HG03095 (cell line): ENCODE measurements at regions not wholly inside any gene's neighbourhood (a gene's known extent, or its start where the extent isn't known, plus 50 kb on each side); places are given as distances from the start of the nearest gene placed in this dataset.
"Not testable (repeated sequence)": the region's sequence is repeated elsewhere in the genome, so short reads cannot be mapped to it uniquely, and the experiment has no call there.

Experiments
- ATAC-seq: cut with Tn5 transposase; IDR thresholded peaks from one replicate; pipeline ENCODE4 v1.9.1; 2021; ENCODE audit warnings: moderate library complexity; ENCODE audit not compliant: unreplicated experiment

GRCh38 chr5:1958211-1959010 lies 75.7 kb upstream of the IRX4 start:
- no peak for ATAC-seq

GRCh38 chr5:1955586-1955985 lies 72.9 kb upstream of the IRX4 start:
- ATAC-seq, result no peak

GRCh38 chr5:1953710-1954109 lies 71.0 kb upstream of the IRX4 start:
- not testable (repeated sequence) for ATAC-seq

DNA sequence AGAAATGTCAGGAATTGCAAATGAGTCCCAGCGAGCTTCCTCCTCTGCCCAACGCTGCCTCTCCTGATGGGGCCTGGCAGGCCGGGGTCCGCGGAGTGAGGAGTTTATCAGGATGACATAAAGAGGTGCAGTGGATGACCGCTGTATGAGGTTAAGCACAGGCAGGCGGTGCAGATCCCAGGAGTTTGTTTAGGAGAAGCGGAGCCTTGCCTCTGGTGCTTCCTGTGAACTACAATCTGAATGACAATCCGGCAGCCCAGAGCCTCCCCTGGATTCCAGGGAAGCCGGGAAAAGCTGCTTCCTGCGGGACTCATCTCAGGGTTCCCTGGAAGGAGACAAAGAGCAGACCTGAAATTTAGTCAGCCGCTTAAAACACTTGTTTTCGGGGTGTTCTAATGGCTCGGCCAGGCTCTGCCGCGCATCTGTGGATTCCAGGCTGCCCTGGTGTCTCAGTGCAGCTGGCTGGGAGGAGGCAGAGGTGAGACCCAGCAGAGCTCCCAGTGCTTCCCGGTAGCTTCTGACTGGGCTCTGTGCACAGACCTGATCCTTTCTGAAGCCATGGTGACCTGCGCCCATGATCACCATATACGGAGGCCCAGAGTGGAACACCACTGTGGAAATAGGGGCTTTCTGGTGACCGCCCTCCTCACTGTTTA lies 69.8 kb upstream of the IRX4 start:
- ATAC-seq, result no peak

DNA sequence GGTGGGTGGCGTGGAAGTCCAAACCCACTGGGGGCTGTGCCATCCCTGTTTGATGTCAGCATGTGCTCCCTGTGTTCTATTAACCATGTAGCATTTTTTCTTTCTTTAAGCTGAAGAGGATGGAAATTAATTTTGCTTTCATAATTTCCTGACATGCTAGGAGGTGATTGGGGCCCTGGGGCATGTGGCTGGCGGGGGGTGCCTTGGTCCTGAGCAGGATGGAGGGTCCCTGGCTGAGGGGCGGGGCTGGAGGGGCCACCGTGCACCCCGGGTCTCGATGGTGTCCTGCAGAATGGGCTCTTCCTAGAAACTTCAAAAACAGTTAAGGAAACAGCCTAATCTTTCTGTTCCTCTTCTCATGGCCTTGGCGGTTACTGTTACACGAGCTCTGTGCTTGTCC lies 69.3 kb upstream of the IRX4 start:
- no peak for ATAC-seq

GRCh38 chr5:1951165-1951816 lies 68.6 kb upstream of the IRX4 start:
- ATAC-seq, result no peak

DNA sequence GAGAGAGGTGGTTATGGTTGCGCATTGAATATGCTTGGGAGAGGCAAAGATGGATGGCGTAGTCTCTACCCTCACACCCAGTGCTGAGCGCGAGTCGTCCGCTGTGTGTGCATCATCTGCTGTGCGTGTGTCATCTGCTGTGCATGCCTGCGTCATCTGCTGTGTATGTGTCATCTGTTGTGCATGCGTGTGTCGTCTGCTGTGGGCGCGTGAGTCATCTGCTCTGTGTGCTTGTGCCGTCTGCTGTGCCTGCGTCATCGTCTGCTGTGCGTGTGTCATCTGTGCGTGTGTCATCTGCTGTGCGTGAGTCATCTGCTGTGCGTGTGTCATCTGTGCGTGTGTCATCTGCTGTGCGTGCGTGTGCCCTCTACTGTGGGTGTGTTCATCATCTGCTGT lies 68.0 kb upstream of the IRX4 start:
- no peak for ATAC-seq

DNA sequence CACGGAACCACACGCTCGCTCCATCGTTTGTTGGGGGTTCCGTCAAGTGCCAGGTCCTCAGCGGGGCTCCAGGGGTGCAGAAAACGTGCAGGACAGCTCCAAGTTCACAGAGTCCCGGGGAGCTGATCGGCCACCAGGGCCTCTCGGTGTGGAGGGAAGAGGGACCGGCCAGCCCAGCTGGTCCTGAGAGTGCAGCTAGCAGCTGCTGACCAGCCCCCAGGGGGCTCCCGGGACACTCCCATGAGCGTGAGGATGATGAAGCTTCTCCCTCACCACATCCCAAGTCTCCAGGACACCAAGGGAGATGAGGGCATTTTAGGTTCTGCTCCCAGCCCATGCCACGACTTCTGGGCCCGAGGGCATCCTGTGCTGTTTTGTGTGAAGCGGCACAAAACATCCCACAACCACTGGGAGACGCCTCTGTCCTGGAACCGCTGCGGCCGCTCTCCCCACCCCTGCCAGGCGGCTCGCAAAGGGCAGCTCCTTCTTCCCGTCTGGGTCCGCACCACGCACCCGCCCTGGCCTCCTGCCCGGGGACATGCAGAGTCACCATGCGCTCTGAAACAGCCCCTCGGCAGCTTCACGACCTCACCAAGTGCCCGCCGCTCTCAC lies 67.5 kb upstream of the IRX4 start:
- no peak for ATAC-seq

DNA sequence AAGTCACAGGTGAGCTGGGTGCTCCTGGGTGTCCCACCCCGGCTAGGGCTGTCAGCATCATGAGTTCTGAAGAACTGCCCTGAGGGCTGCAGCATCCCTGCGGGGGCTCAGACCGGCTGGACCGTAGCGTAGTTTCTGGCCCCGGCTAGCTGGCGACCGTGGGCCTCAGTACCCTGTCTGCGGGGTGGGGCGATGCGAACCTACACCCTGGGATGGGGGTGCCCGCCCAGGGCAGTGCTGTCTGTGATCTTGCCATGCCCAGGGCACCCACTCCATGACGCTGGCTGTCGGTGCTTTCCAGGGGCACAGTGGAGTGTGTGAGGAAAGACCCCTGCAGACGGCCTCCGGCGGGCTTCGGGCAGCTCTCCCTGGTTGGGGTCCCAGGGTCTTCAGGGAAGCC lies 66.5 kb upstream of the IRX4 start:
- no peak for ATAC-seq

GRCh38 chr5:1948663-1949191 lies 66.0 kb upstream of the IRX4 start:
- ATAC-seq, result no peak

DNA sequence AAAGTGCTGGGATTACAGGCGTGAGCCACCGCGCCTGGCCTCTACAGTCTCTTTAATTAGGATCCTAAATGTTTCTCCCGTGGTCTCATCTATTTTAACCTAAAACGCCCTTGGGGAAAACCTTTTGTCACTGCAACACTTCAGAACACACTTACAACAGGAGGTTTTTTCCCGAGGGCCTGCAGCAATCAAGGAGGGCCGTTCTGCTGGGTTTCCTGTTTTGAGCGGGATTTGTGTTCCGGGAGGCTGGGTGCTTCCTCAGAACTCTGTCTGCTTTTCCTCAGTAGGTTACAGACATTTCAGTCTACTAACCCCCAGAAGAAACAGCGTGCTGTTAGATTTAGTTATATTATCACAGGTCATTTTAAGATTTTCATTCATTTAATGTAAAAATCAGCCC lies 65.4 kb upstream of the IRX4 start:
- no peak for ATAC-seq

GRCh38 chr5:1946776-1947175 lies 64.1 kb upstream of the IRX4 start:
- ATAC-seq, result no peak

GRCh38 chr5:1946122-1946677 lies 63.5 kb upstream of the IRX4 start:
- no peak for ATAC-seq

DNA sequence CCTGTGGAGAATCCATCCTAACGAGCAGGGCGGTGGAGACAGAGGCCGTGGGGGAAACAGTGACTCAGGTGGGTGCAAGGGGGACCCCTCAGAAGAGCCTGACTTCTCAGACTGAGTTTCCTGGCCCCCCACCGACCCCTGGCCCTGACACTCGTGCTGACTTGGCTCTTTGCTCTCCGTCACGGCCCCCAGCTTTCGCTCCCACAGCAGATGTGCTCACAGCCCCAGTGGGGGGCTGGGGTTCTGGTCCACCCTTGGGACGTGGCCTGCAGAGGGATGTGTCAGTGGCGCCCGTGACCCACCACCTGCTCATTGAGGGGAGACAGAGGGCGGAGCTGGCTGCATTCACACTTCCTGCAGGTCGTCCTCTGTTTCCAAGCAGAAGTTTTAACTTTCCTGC lies 62.9 kb upstream of the IRX4 start:
- ATAC-seq, result no peak

DNA sequence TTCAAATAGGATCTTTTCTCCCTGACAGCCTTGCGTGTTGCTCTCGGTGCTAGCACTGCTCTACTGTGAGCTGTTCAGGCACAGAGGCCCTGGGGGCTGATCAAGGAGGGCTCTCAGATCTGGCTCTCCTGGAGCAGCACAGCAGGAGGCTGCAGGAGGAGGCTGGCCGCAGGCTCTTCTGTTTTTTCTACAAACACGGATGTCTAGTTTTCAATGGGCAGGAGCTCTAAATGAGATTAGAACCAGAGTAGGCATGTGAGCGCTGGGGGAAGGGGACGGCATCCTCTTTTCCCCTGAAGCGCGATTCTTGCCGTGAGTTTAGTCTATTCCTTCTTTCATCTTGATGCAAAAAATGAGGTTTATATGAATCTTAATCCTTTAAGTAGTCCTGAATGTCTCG lies 61.7 kb upstream of the IRX4 start:
- no peak for ATAC-seq

GRCh38 chr5:1943481-1943880 lies 60.8 kb upstream of the IRX4 start:
- no peak for ATAC-seq

GRCh38 chr5:1942630-1943029 lies 59.9 kb upstream of the IRX4 start:
- no peak for ATAC-seq

DNA sequence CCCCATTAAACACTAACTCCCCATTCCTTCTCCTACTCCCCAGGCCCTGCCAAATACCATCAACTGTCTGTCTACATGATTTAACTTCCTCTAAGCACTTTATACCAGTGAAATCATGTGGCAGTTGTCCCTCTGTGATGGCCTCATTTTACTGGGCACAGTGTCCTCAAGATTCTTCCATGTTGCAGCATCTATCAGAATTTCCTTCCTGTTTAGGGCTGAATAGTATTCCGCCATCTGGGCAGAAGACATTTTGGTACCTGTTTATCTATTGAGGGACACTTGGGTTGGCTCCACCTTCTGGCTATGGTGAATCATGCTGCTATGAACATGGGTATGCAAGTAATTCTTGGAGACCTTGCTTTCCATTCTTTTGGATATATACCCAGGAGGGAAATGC lies 59.4 kb upstream of the IRX4 start:
- ATAC-seq, result no peak

- ATAC-seq, result no peak
Observed at GRCh38 chr5:1939256-1939655, 56.5 kb upstream of the IRX4 start.

- ATAC-seq, result no peak
Observed at GRCh38 chr5:1938310-1939000, 55.7 kb upstream of the IRX4 start.

DNA sequence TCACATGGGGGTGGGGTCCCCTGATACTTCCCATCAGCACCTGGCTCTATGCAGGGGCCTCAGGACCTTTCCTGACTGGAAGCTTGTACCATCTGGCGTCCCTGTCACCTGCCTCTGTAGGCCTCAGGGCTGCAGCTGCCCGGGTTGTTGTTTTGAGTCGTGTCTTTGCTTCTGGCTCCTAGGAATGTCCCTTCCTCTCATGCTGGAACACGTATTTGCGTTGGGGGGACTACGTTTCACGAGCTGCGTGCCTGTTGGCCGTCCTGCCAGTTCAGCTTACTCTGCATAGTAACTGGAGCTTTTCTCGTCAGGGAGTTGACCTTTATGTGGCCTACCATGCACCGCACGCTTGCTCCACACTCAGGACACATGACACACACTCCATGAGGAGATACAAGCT lies 54.9 kb upstream of the IRX4 start:
- no peak for ATAC-seq
